Calu3 (cell line): ENCODE measurements at regions not wholly inside any gene's neighbourhood (a gene's known extent, or its start where the extent isn't known, plus 50 kb on each side); places are given as distances from the start of the nearest gene placed in this dataset.

ENCODE experiments used
- BruUV-seq: library from RNA; stranded (reverse); fragments of 400-500 nt; replicated peaks from 2 replicates; lab custom pipeline; 2021; lab: Mats Ljungman, UMichigan
- CTCF ChIA-PET: fragments of 300-600 bp; sonication (Branson Sonifier 250); formaldehyde crosslinking; loops from one replicate; lab custom pipeline; 2022; ENCODE audit warnings: antibody characterized with exemption; lab: Charles Lee
- DNase-seq: peaks from one replicate; pipeline ENCODE4 v3.0.0; 2022
- H3K27ac Mint-ChIP-seq: one replicate; pipeline ENCODE4 v1.8.0; 2022; ENCODE audit warnings: mixed read lengths; ENCODE audit not compliant: unreplicated experiment
- H3K27me3 Mint-ChIP-seq: one replicate; pipeline ENCODE4 v1.8.0; 2022; ENCODE audit warnings: mixed read lengths; ENCODE audit not compliant: unreplicated experiment
- H3K36me3 Mint-ChIP-seq: one replicate; pipeline ENCODE4 v1.8.0; 2022; ENCODE audit warnings: mild to moderate bottlenecking, moderate library complexity, mixed read lengths; ENCODE audit not compliant: insufficient read depth, unreplicated experiment
- H3K4me1 Mint-ChIP-seq: one replicate; pipeline ENCODE4 v1.8.0; 2022; ENCODE audit warnings: mild to moderate bottlenecking, low read depth, mixed read lengths; ENCODE audit not compliant: unreplicated experiment
- H3K4me3 Mint-ChIP-seq: one replicate; pipeline ENCODE4 v1.8.0; 2022; ENCODE audit warnings: mild to moderate bottlenecking, low read depth, moderate library complexity, mixed read lengths; ENCODE audit not compliant: unreplicated experiment
- H3K9me3 Mint-ChIP-seq: one replicate; pipeline ENCODE4 v1.8.0; 2022; ENCODE audit warnings: low read depth, mixed read lengths; ENCODE audit not compliant: unreplicated experiment
- intact Hi-C: fragments of 100-400 bp; cut with micrococcal nuclease; formaldehyde crosslinking; loops from one replicate; pipeline ENCODE4 v1.10.0; 2022; ENCODE audit not compliant: unreplicated experiment
- TF ChIP-seq, protein P1 (sequence below): fragments of 200-600 bp; IDR thresholded peaks from one replicate; pipeline ENCODE4 v1.8.0; 2022; ENCODE audit warnings: antibody characterized with exemption; ENCODE audit not compliant: unreplicated experiment

DNA sequence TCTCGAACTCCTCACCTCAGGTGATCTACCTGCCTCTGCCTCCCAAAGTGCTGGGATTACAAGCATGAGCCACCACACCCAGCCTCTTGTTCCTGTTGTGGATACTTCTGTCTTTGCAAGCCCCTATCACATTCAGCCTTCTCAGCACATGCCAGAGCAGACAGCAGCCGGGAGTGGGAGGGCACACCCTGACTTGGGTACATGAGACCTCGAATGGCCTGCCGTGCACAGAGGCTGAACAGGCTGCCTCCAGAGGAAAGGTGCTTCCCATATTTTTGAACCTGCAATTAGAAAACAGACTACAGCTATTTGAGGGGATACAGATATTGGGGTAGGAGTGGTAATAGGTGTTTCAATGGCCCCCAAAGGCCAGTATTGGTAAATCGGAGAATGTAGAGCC lies 307.3 kb upstream of the DIO3 start:
- no peaks in the 10 kb centered on the region for H3K9me3 Mint-ChIP-seq
- no peaks in the 10 kb centered on the region for H3K4me1 Mint-ChIP-seq
- intact Hi-C loops = no loop called here
- H3K27me3 Mint-ChIP-seq = peaks cover 34% of the 10 kb centered on the region
- H3K4me3 Mint-ChIP-seq = no peak overlapping the region
- DNase-seq = no peak
- BruUV-seq = no TSS peak
- no peak overlapping the region for H3K27ac Mint-ChIP-seq
- CTCF ChIA-PET = no interaction called here
- no peaks in the 10 kb centered on the region for H3K36me3 Mint-ChIP-seq
- TF ChIP-seq, protein P1, sequence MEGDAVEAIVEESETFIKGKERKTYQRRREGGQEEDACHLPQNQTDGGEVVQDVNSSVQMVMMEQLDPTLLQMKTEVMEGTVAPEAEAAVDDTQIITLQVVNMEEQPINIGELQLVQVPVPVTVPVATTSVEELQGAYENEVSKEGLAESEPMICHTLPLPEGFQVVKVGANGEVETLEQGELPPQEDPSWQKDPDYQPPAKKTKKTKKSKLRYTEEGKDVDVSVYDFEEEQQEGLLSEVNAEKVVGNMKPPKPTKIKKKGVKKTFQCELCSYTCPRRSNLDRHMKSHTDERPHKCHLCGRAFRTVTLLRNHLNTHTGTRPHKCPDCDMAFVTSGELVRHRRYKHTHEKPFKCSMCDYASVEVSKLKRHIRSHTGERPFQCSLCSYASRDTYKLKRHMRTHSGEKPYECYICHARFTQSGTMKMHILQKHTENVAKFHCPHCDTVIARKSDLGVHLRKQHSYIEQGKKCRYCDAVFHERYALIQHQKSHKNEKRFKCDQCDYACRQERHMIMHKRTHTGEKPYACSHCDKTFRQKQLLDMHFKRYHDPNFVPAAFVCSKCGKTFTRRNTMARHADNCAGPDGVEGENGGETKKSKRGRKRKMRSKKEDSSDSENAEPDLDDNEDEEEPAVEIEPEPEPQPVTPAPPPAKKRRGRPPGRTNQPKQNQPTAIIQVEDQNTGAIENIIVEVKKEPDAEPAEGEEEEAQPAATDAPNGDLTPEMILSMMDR = no peak

DNA sequence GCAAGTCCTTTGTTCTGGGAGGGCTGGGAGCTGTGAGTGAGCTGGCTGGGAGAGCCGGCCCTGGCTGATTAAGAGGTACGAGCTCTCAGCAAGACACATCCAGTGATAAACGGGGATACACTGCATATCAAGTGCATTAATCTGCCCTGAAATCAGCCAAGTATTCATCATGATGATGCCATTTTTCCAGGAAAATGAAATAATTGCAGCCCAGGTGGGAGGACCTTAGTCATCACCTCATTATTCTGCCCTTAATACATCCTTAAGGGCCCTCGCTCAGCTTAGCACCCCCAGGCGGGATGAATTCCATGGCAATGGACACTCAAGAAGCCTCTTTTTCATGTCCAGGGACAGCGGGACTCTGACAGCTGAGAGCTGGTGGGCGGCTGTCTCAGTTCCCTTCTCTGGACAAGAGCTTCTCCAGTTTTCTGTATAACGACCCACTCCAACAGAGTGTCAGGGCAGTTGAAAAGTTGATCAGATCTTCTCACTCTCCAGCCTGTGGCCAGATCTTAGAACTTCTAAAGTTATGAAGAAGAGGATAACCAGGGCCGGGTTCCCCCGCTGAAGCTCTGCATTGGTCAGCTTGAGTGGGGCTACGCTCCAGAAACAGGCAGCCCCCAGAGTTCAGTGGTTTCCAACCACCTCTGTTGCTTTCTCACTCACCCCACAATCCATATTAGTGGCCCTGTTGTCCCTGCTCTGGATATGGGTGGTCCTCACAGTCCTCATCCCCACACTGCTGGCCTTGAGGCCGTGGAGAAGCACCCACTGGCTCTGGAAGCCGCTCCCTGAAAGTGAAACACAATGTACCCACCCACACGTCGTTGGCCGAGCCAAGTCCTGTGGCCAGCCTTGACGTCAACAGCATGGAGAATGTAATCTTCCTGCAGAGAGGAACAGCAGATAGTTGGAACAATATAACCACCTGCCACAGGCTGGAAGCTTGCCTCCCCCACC lies 306.2 kb upstream of the DIO3 start:
- TF ChIP-seq, protein P1 = no peak
- Mint-ChIP-seq H3K4me1 (no peaks in the 10 kb centered on the region), H3K27ac (no peak overlapping the region), H3K27me3 (peaks cover 34% of the 10 kb centered on the region), H3K4me3 (no peak overlapping the region), H3K36me3 (no peaks in the 10 kb centered on the region), H3K9me3 (no peaks in the 10 kb centered on the region)
- intact Hi-C loops = no loop called here
- CTCF ChIA-PET = interaction anchor here (0.7 to 1.0 kb wide), 2 partner anchors 127 to 222 kb away, joined by 3 read pairs; no protein-coding TSS in a partner anchor
- DNase-seq = no peak
- BruUV-seq = no TSS peak

DNA sequence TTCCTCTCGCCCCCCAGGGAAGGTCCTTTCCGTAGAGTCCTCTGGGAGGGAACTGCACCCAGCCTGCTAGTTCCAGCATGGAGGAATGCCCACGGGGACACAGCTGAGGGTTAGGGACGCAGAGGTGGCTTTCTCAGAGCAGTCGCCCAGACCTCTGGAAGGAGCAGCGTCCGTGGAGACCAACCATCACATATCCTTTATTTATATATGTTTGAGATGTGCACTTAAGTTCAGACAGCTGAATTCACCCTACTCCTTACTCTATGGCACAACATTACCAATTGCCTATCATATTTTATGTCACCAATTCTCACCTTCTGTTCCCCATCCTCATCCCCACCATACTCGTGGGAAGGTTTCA lies 305.6 kb upstream of the DIO3 start:
- TF ChIP-seq, protein P1 = no peak

DNA sequence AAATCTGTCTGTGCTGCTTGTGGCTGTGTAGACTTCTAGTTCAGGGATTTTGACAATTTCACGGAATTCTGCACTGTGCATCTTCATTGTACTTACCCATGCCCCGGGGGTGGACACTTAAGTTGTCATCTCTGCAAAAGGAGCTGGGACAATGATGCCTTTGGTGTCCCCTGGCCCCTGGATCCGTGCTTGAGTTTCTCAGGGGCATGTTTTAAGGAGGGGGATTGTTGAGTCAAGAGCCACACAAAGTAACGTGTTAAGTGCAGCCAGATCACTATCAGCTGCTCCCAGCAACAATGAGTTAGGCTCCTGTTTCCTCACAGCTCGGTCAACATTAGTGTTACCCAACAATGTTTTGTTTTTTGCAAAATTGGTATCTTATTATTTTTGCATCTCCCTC lies 305.0 kb upstream of the DIO3 start:
- no peak overlapping the region for H3K27ac Mint-ChIP-seq
- CTCF ChIA-PET = interaction anchor here (1.0 kb wide), 1 partner anchor 221 kb away, joined by 3 read pairs; no protein-coding TSS in a partner anchor
- no peak overlapping the region for H3K4me3 Mint-ChIP-seq
- TF ChIP-seq, protein P1 = no peak
- no peak for DNase-seq
- intact Hi-C loops = no loop called here
- no TSS peak for BruUV-seq
- H3K36me3 Mint-ChIP-seq = no peaks in the 10 kb centered on the region
- peaks cover 34% of the 10 kb centered on the region for H3K27me3 Mint-ChIP-seq
- no peaks in the 10 kb centered on the region for H3K4me1 Mint-ChIP-seq
- H3K9me3 Mint-ChIP-seq = no peaks in the 10 kb centered on the region

More for the DNA sequence above, 305.6 kb upstream of the DIO3 start:
- no TSS peak for BruUV-seq
- H3K9me3 Mint-ChIP-seq = no peaks in the 10 kb centered on the region
- H3K27ac Mint-ChIP-seq = no peak overlapping the region
- no peak for DNase-seq
- CTCF ChIA-PET = interaction anchor here (1.0 kb wide), 1 partner anchor 221 kb away, joined by 3 read pairs; no protein-coding TSS in a partner anchor
- no peak overlapping the region for H3K4me3 Mint-ChIP-seq
- intact Hi-C loops = no loop called here
- H3K27me3 Mint-ChIP-seq = peaks cover 34% of the 10 kb centered on the region
- H3K4me1 Mint-ChIP-seq = no peaks in the 10 kb centered on the region
- H3K36me3 Mint-ChIP-seq = no peaks in the 10 kb centered on the region
